ENCODE measurements at regions not wholly inside any gene's neighbourhood (a gene's known extent, or its start where the extent isn't known, plus 50 kb on each side); places are given as distances from the start of the nearest gene placed in this dataset.
A peak's percentile ranks its signal among the peaks of the same experiment; 100 is the strongest.

GRCh38 chr4:137614491-137614890 is 82.2 kb upstream of the PCDH18 start:
- Histone ChIP-seq H3K4me3 (ENCODE audit: insufficient read depth, low read depth, low read length) (no peak overlapping the region), H2BK120ac (ENCODE audit: low read depth, low read length) (peak overlapping the region; percentile 81), H4K91ac (ENCODE audit: insufficient read depth, low read depth, low read length) (no peak overlapping the region), H3K36me3 (ENCODE audit: control insufficient read depth, insufficient read depth, low read length) (no peaks in the 10 kb centered on the region), H3K9me3 (ENCODE audit: control insufficient read depth, insufficient read depth, low read length) (no peaks in the 10 kb centered on the region), H3K18ac (ENCODE audit: low read depth, low read length) (peak overlapping the region; percentile 94), H4K20me1 (ENCODE audit: insufficient read depth, low read length) (no peaks in the 10 kb centered on the region), H3K27me3 (ENCODE audit: control insufficient read depth, insufficient read depth, low read length) (no peaks in the 10 kb centered on the region), H2BK15ac (ENCODE audit: low read depth, low read length) (peak overlapping the region; percentile 90; the same call in 1 of the 3 replicates), H3K79me1 (ENCODE audit: low read depth in 1 of 2, low read length in 2 of 2) (no peaks in the 10 kb centered on the region), H3K14ac (replicated peaks; ENCODE audit: low read depth, low read length) (no peak overlapping the region), H3K56ac (ENCODE audit: extremely low read depth, insufficient read depth, low read length) (no peak overlapping the region), H3K27ac (ENCODE audit: insufficient read depth, low read length) (peak overlapping the region; percentile 94), H4K8ac (ENCODE audit: low read depth in 2 of 2, low read length in 2 of 2) (no peak overlapping the region), H3K4me1 (ENCODE audit: control insufficient read depth, insufficient read depth, low read length) (peaks cover 9% of the 10 kb centered on the region), H2BK5ac (ENCODE audit: low read depth, low read length, poor library complexity, severe bottlenecking) (peak overlapping the region; percentile 85), H2AFZ (replicated peaks; ENCODE audit: low read length, poor library complexity) (no peak overlapping the region), H2BK20ac (ENCODE audit: low read depth, low read length) (peak overlapping the region; percentile 71; the same call in 1 of the 2 replicates), H4K5ac (ENCODE audit: low read depth, low read length) (peak overlapping the region; percentile 88; the same call in 1 of the 2 replicates), H3K9ac (ENCODE audit: low read depth, low read length) (no peak overlapping the region), H3K4me2 (ENCODE audit: low read depth, low read length) (peak overlapping the region; percentile 59; the same call in 1 of the 2 replicates), H2AK5ac (ENCODE audit: low read depth, low read length) (0 out of 2 replicates have a peak overlapping the region, but pooled peaks have one; percentile 90), H3K9me1 (ENCODE audit: insufficient read depth, low read length) (peaks cover 4% of the 10 kb centered on the region; the same call in 1 of the 2 replicates), H3K4ac (ENCODE audit: low read depth, low read length) (peak overlapping the region; percentile 80), H3K23ac (ENCODE audit: low read depth, low read length) (no peak overlapping the region), H2AK9ac (replicated peaks; ENCODE audit: low read depth, low read length, poor library complexity) (no peak overlapping the region)
- intact Hi-C loops (cut with micrococcal nuclease) (loop anchor here (5.0 kb wide), 1 partner anchor 38 kb away; no protein-coding TSS in a partner anchor), in situ Hi-C loops (cut with MboI; ENCODE audit: low sequenced_read_pairs) (no loop called here), dilution Hi-C loops (cut with HindIII; ENCODE audit: low sequenced_read_pairs, unreplicated experiment) (no loop called here)
- no TSS peak for BruUV-seq (replicated peaks)
- TF ChIP-seq MAFK (IDR thresholded peaks at IDR 0.05; ENCODE audit: low read depth, low read length) (no peak), RAD21 (IDR thresholded peaks at IDR 0.05; ENCODE audit: low read length) (no peak), SMC3 (IDR thresholded peaks at IDR 0.05; ENCODE audit: low read depth, low read length) (no peak), CEBPB (IDR thresholded peaks at IDR 0.05; ENCODE audit: low read depth, low read length) (no peak), RFX5 (IDR thresholded peaks at IDR 0.05; ENCODE audit: low read depth, low read length) (no peak), MXI1 (IDR thresholded peaks at IDR 0.05; ENCODE audit: borderline replicate concordance, low read depth, low read length) (no peak), USF2 (IDR thresholded peaks at IDR 0.05; ENCODE audit: low read depth, low read length) (no peak), RCOR1 (IDR thresholded peaks at IDR 0.05; ENCODE audit: insufficient replicate concordance, low read length) (no peak), ELK1 (IDR thresholded peaks at IDR 0.05; ENCODE audit: borderline replicate concordance, low read depth, low read length) (no peak), FOS (IDR thresholded peaks at IDR 0.05; ENCODE audit: low read depth, low read length) (no peak), BHLHE40 (IDR thresholded peaks at IDR 0.05; ENCODE audit: low read depth, low read length) (no peak), CTCF (conservative IDR thresholded peaks at IDR 0.05; ENCODE audit: low read depth, low read length) (no peak)
- CTCF ChIA-PET, result interaction anchor here (0.5 to 1.1 kb wide), 3 partner anchors 10 to 41 kb away, joined by 3 read pairs; no protein-coding TSS in a partner anchor
- POLR2A ChIA-PET (ENCODE audit: unreplicated experiment), result interaction anchor here (1.6 kb wide), 1 partner anchor 82 kb away, joined by 9 read pairs; the partner anchor contains the start of gene PCDH18
- DNase-seq (peak; percentile 80), ATAC-seq (ENCODE audit: low read depth) (peak; percentile 63)
- no CpG with 5 or more reads among the region's 1 CpG for WGBS, 2 experiments (ENCODE audit: extremely low coverage in 2 of 2, insufficient read length in 1 of 2)

Measured in IMR-90 (cell line).